IgD-negative memory B cell (primary cell): ENCODE measurements at regions not wholly inside any gene's neighbourhood (a gene's known extent, or its start where the extent isn't known, plus 50 kb on each side); places are given as distances from the start of the nearest gene placed in this dataset.
"Not testable (repeated sequence)": the region's sequence is repeated elsewhere in the genome, so short reads cannot be mapped to it uniquely, and the experiment has no call there.

ENCODE experiments used
- H3K27ac Mint-ChIP-seq, 3 donors: one replicate each; pipeline ENCODE4 v1.8.0; 2020 to 2022; ENCODE audit warnings: mild to moderate bottlenecking in 3 of 3, mixed read lengths in 3 of 3, moderate library complexity in 1 of 3
- H3K27me3 Mint-ChIP-seq: one replicate; pipeline ENCODE4 v1.8.0; 2021; ENCODE audit warnings: mixed read lengths
- H3K36me3 Mint-ChIP-seq: one replicate; pipeline ENCODE4 v1.8.0; 2020; ENCODE audit warnings: mild to moderate bottlenecking, mixed read lengths
- H3K4me1 Mint-ChIP-seq, 3 donors: one replicate each; pipeline ENCODE4 v1.8.0; 2020 to 2022; ENCODE audit warnings: mixed read lengths in 3 of 3, mild to moderate bottlenecking in 1 of 3
- H3K4me3 Mint-ChIP-seq, 4 donors: one replicate each; pipeline ENCODE4 v1.8.0; 2020 to 2022; ENCODE audit warnings: mild to moderate bottlenecking in 4 of 4, mixed read lengths in 4 of 4, moderate library complexity in 3 of 4
- H3K9me3 Mint-ChIP-seq, 3 donors: one replicate each; pipeline ENCODE4 v1.8.0; 2020 to 2021; ENCODE audit warnings: mixed read lengths in 3 of 3, mild to moderate bottlenecking in 1 of 3

GRCh38 chr14:43165651-43166050, 1341.4 kb downstream of the FSCB start:
- Mint-ChIP-seq H3K4me1 (peaks cover 5 to 10% (median 6%) of the 10 kb centered on the region in 3 donors), H3K4me3 (no peak overlapping the region), H3K27ac (no peak overlapping the region), H3K36me3 (peaks cover 3% of the 10 kb centered on the region), H3K27me3 (no peaks in the 10 kb centered on the region), H3K9me3 (no peaks in the 10 kb centered on the region)

- H3K27ac Mint-ChIP-seq: no peak overlapping the region
- H3K36me3 Mint-ChIP-seq: peaks cover 3% of the 10 kb centered on the region
- H3K4me1 Mint-ChIP-seq: peaks cover 5 to 10% (median 6%) of the 10 kb centered on the region in 3 donors
- H3K4me3 Mint-ChIP-seq: no peak overlapping the region
- no peaks in the 10 kb centered on the region for H3K9me3 Mint-ChIP-seq
- no peaks in the 10 kb centered on the region for H3K27me3 Mint-ChIP-seq
Measured at GRCh38 chr14:43161477-43161876, 1345.6 kb downstream of the FSCB start.

- H3K36me3 Mint-ChIP-seq: peaks cover 1% of the 10 kb centered on the region
- no peak overlapping the region for H3K4me3 Mint-ChIP-seq
- H3K27ac Mint-ChIP-seq: no peak overlapping the region
- no peaks in the 10 kb centered on the region for H3K9me3 Mint-ChIP-seq
- H3K27me3 Mint-ChIP-seq: no peaks in the 10 kb centered on the region
- H3K4me1 Mint-ChIP-seq: peaks cover 5 to 10% (median 6%) of the 10 kb centered on the region in 3 donors
Measured at GRCh38 chr14:43157661-43158060, 1349.4 kb downstream of the FSCB start.

- H3K36me3 Mint-ChIP-seq: no peaks in the 10 kb centered on the region
- no peaks in the 10 kb centered on the region for H3K9me3 Mint-ChIP-seq
- H3K27ac Mint-ChIP-seq: no peak overlapping the region
- no peaks in the 10 kb centered on the region for H3K27me3 Mint-ChIP-seq
- no peak overlapping the region for H3K4me3 Mint-ChIP-seq
- H3K4me1 Mint-ChIP-seq: peaks cover 0 to under 1% (median under 1%) of the 10 kb centered on the region in 3 donors
Measured at GRCh38 chr14:43155924-43156323, 1351.2 kb downstream of the FSCB start.

- Mint-ChIP-seq H3K27ac (no peak overlapping the region), H3K9me3 (no peaks in the 10 kb centered on the region), H3K27me3 (no peaks in the 10 kb centered on the region), H3K4me3 (no peak overlapping the region), H3K4me1 (no peaks in the 10 kb centered on the region), H3K36me3 (no peaks in the 10 kb centered on the region)
Measured at GRCh38 chr14:43155258-43155657, 1351.8 kb downstream of the FSCB start.

GRCh38 chr14:43147485-43147884, 1359.6 kb downstream of the FSCB start:
- H3K9me3 Mint-ChIP-seq: peaks cover 0 to 2% (median 0%) of the 10 kb centered on the region in 3 donors
- no peaks in the 10 kb centered on the region for H3K27me3 Mint-ChIP-seq
- no peaks in the 10 kb centered on the region for H3K36me3 Mint-ChIP-seq
- H3K4me3 Mint-ChIP-seq: no peak overlapping the region
- no peak overlapping the region for H3K27ac Mint-ChIP-seq
- H3K4me1 Mint-ChIP-seq: no peaks in the 10 kb centered on the region

- no peak overlapping the region for H3K4me3 Mint-ChIP-seq
- no peaks in the 10 kb centered on the region for H3K36me3 Mint-ChIP-seq
- no peaks in the 10 kb centered on the region for H3K4me1 Mint-ChIP-seq
- H3K9me3 Mint-ChIP-seq: peaks cover 0 to 2% (median 0%) of the 10 kb centered on the region in 3 donors
- no peaks in the 10 kb centered on the region for H3K27me3 Mint-ChIP-seq
- H3K27ac Mint-ChIP-seq: no peak overlapping the region
Measured at GRCh38 chr14:43145361-43145760, 1361.7 kb downstream of the FSCB start.

GRCh38 chr14:43143106-43143505, 1364.0 kb downstream of the FSCB start:
- Mint-ChIP-seq H3K4me3 (no peak overlapping the region), H3K27ac (no peak overlapping the region), H3K9me3 (peaks cover 0 to 2% (median 0%) of the 10 kb centered on the region in 3 donors), H3K27me3 (no peaks in the 10 kb centered on the region), H3K4me1 (no peaks in the 10 kb centered on the region), H3K36me3 (no peaks in the 10 kb centered on the region)

- no peaks in the 10 kb centered on the region for H3K27me3 Mint-ChIP-seq
- no peaks in the 10 kb centered on the region for H3K9me3 Mint-ChIP-seq
- H3K4me1 Mint-ChIP-seq: no peaks in the 10 kb centered on the region
- no peak overlapping the region for H3K4me3 Mint-ChIP-seq
- no peak overlapping the region for H3K27ac Mint-ChIP-seq
- H3K36me3 Mint-ChIP-seq: no peaks in the 10 kb centered on the region
Measured at GRCh38 chr14:43141636-43142191, 1365.4 kb downstream of the FSCB start.

- H3K27ac Mint-ChIP-seq: no peak overlapping the region
- H3K27me3 Mint-ChIP-seq: no peaks in the 10 kb centered on the region
- H3K4me3 Mint-ChIP-seq: no peak overlapping the region
- H3K36me3 Mint-ChIP-seq: no peaks in the 10 kb centered on the region
- H3K9me3 Mint-ChIP-seq: no peaks in the 10 kb centered on the region
- H3K4me1 Mint-ChIP-seq: no peaks in the 10 kb centered on the region
Measured at GRCh38 chr14:43140453-43140852, 1366.6 kb downstream of the FSCB start.

GRCh38 chr14:43135877-43136411, 1371.1 kb downstream of the FSCB start:
- no peaks in the 10 kb centered on the region for H3K4me1 Mint-ChIP-seq
- no peaks in the 10 kb centered on the region for H3K36me3 Mint-ChIP-seq

GRCh38 chr14:43132441-43132840, 1374.6 kb downstream of the FSCB start:
- H3K4me3 Mint-ChIP-seq: no peak overlapping the region
- peaks cover 0 to 7% (median 4%) of the 10 kb centered on the region in 3 donors for H3K9me3 Mint-ChIP-seq
- no peaks in the 10 kb centered on the region for H3K36me3 Mint-ChIP-seq
- no peaks in the 10 kb centered on the region for H3K27me3 Mint-ChIP-seq
- H3K27ac Mint-ChIP-seq: no peak overlapping the region
- H3K4me1 Mint-ChIP-seq: no peaks in the 10 kb centered on the region

More at GRCh38 chr14:43135877-43136411, 1371.1 kb downstream of the FSCB start:
- Mint-ChIP-seq H3K9me3 (no peaks in the 10 kb centered on the region), H3K27me3 (no peaks in the 10 kb centered on the region), H3K27ac (no peak overlapping the region), H3K4me3 (no peak overlapping the region)

GRCh38 chr14:43128429-43128828, 1378.7 kb downstream of the FSCB start:
- H3K27me3 Mint-ChIP-seq, H3K27ac Mint-ChIP-seq, H3K4me3 Mint-ChIP-seq, H3K4me1 Mint-ChIP-seq, H3K9me3 Mint-ChIP-seq, H3K36me3 Mint-ChIP-seq: not testable (repeated sequence)

- H3K27ac Mint-ChIP-seq, H3K4me1 Mint-ChIP-seq, H3K4me3 Mint-ChIP-seq, H3K27me3 Mint-ChIP-seq, H3K36me3 Mint-ChIP-seq, H3K9me3 Mint-ChIP-seq: not testable (repeated sequence)
Measured at GRCh38 chr14:43127874-43128273, 1379.2 kb downstream of the FSCB start.

- no peak overlapping the region for H3K4me3 Mint-ChIP-seq
- no peak overlapping the region for H3K27ac Mint-ChIP-seq
- H3K9me3 Mint-ChIP-seq: peaks cover 0 to 4% (median 1%) of the 10 kb centered on the region in 3 donors
- H3K4me1 Mint-ChIP-seq: no peaks in the 10 kb centered on the region
- H3K27me3 Mint-ChIP-seq: no peaks in the 10 kb centered on the region
- no peaks in the 10 kb centered on the region for H3K36me3 Mint-ChIP-seq
Measured at GRCh38 chr14:43123544-43123943, 1383.5 kb downstream of the FSCB start.

GRCh38 chr14:43119672-43120071, 1387.4 kb downstream of the FSCB start:
- Mint-ChIP-seq H3K36me3 (no peaks in the 10 kb centered on the region), H3K4me1 (no peaks in the 10 kb centered on the region), H3K4me3 (no peak overlapping the region), H3K27me3 (no peaks in the 10 kb centered on the region), H3K27ac (no peak overlapping the region), H3K9me3 (peaks cover 0 to 6% (median 2%) of the 10 kb centered on the region in 3 donors)
